ENCODE measurements at regions not wholly inside any gene's neighbourhood (a gene's known extent, or its start where the extent isn't known, plus 50 kb on each side); places are given as distances from the start of the nearest gene placed in this dataset.
"Not testable (repeated sequence)": the region's sequence is repeated elsewhere in the genome, so short reads cannot be mapped to it uniquely, and the experiment has no call there.

GRCh38 chr20:60147004-60147403 is 188.8 kb downstream of the CDH26 start:
- in situ Hi-C loops (cut with HindIII; ENCODE audit: low sequenced_read_pairs): no loop called here
- DNase-seq (ENCODE audit: low spot score): no peak

GRCh38 chr20:60148885-60149284 is 190.7 kb downstream of the CDH26 start:
- in situ Hi-C loops (cut with HindIII; ENCODE audit: low sequenced_read_pairs): no loop called here
- DNase-seq (ENCODE audit: low spot score): no peak

- no peak for DNase-seq (ENCODE audit: low spot score)
- in situ Hi-C loops (cut with HindIII; ENCODE audit: low sequenced_read_pairs): no loop called here
These were observed 194.6 kb downstream of the CDH26 start for GRCh38 chr20:60152792-60153191.

GRCh38 chr20:60160451-60161145 is 202.4 kb downstream of the CDH26 start:
- DNase-seq (ENCODE audit: low spot score): no peak
- in situ Hi-C loops (cut with HindIII; ENCODE audit: low sequenced_read_pairs): no loop called here

GRCh38 chr20:60167812-60168211 is 209.6 kb downstream of the CDH26 start:
- in situ Hi-C loops (cut with HindIII; ENCODE audit: low sequenced_read_pairs): no loop called here
- no peak for DNase-seq (ENCODE audit: low spot score)

GRCh38 chr20:60168963-60169362 is 210.7 kb downstream of the CDH26 start:
- in situ Hi-C loops (cut with HindIII; ENCODE audit: low sequenced_read_pairs): no loop called here
- no peak for DNase-seq (ENCODE audit: low spot score)

- in situ Hi-C loops (cut with HindIII; ENCODE audit: low sequenced_read_pairs): no loop called here
- no peak for DNase-seq (ENCODE audit: low spot score)
These were observed 211.9 kb downstream of the CDH26 start for GRCh38 chr20:60170116-60170515.

GRCh38 chr20:60171313-60171712 is 213.1 kb downstream of the CDH26 start:
- no peak for DNase-seq (ENCODE audit: low spot score)
- in situ Hi-C loops (cut with HindIII; ENCODE audit: low sequenced_read_pairs): no loop called here

GRCh38 chr20:60171738-60172137 is 213.5 kb downstream of the CDH26 start:
- no peak for DNase-seq (ENCODE audit: low spot score)

GRCh38 chr20:60172346-60172984 is 214.2 kb downstream of the CDH26 start:
- in situ Hi-C loops (cut with HindIII; ENCODE audit: low sequenced_read_pairs): no loop called here
- DNase-seq (ENCODE audit: low spot score): no peak

More at GRCh38 chr20:60171738-60172137, 213.5 kb downstream of the CDH26 start:
- in situ Hi-C loops (cut with HindIII; ENCODE audit: low sequenced_read_pairs): no loop called here

GRCh38 chr20:60177080-60177479 is 218.9 kb downstream of the CDH26 start:
- DNase-seq (ENCODE audit: low spot score): no peak
- in situ Hi-C loops (cut with HindIII; ENCODE audit: low sequenced_read_pairs): no loop called here

- in situ Hi-C loops (cut with HindIII; ENCODE audit: low sequenced_read_pairs): no loop called here
- DNase-seq (ENCODE audit: low spot score): no peak
These were observed 222.8 kb downstream of the CDH26 start for GRCh38 chr20:60180986-60181385.

- in situ Hi-C loops (cut with HindIII; ENCODE audit: low sequenced_read_pairs): no loop called here
- DNase-seq (ENCODE audit: low spot score): no peak
These were observed 228.2 kb downstream of the CDH26 start for GRCh38 chr20:60186412-60186811.

- in situ Hi-C loops (cut with HindIII; ENCODE audit: low sequenced_read_pairs): no loop called here
- DNase-seq (ENCODE audit: low spot score): no peak
These were observed 229.5 kb downstream of the CDH26 start for GRCh38 chr20:60187683-60188082.

GRCh38 chr20:60191014-60191413 is 232.8 kb downstream of the CDH26 start:
- in situ Hi-C loops (cut with HindIII; ENCODE audit: low sequenced_read_pairs): no loop called here

GRCh38 chr20:60192326-60192725 is 234.1 kb downstream of the CDH26 start:
- no peak for DNase-seq (ENCODE audit: low spot score)
- in situ Hi-C loops (cut with HindIII; ENCODE audit: low sequenced_read_pairs): no loop called here

More at GRCh38 chr20:60191014-60191413, 232.8 kb downstream of the CDH26 start:
- no peak for DNase-seq (ENCODE audit: low spot score)

GRCh38 chr20:60199132-60199531 is 240.9 kb downstream of the CDH26 start:
- in situ Hi-C loops (cut with HindIII; ENCODE audit: low sequenced_read_pairs); DNase-seq (ENCODE audit: low spot score): not testable (repeated sequence)

- in situ Hi-C loops (cut with HindIII; ENCODE audit: low sequenced_read_pairs): no loop called here
- no peak for DNase-seq (ENCODE audit: low spot score)
These were observed 241.6 kb downstream of the CDH26 start for GRCh38 chr20:60199866-60200265.

- in situ Hi-C loops (cut with HindIII; ENCODE audit: low sequenced_read_pairs): no loop called here
- no peak for DNase-seq (ENCODE audit: low spot score)
These were observed 242.2 kb downstream of the CDH26 start for GRCh38 chr20:60200305-60200918.

GRCh38 chr20:60201198-60201835 is 243.1 kb downstream of the CDH26 start:
- DNase-seq (ENCODE audit: low spot score): no peak
- in situ Hi-C loops (cut with HindIII; ENCODE audit: low sequenced_read_pairs): no loop called here
